Adipocyte (in vitro differentiated cells): ENCODE measurements at regions not wholly inside any gene's neighbourhood (a gene's known extent, or its start where the extent isn't known, plus 50 kb on each side); places are given as distances from the start of the nearest gene placed in this dataset.

Source experiments
- DNase-seq: peaks from one replicate; pipeline ENCODE4 v3.0.0-alpha.2; 2015; ENCODE audit warnings: low read depth
- H3K27me3 ChIP-seq: replicated peaks from 2 replicates; pipeline ENCODE4 v1.7.0; 2013; ENCODE audit warnings: mild to moderate bottlenecking, low read length, moderate library complexity; ENCODE audit not compliant: control insufficient read depth, insufficient read depth
- H3K36me3 ChIP-seq: 2 replicates; pipeline ENCODE4 v1.7.0; 2013; ENCODE audit warnings: low read length, mild to moderate bottlenecking, moderate library complexity; ENCODE audit not compliant: control insufficient read depth, insufficient read depth, severe bottlenecking
- H3K4me1 ChIP-seq: 2 replicates; pipeline ENCODE4 v1.7.0; 2013; ENCODE audit warnings: mild to moderate bottlenecking, low read length, moderate library complexity; ENCODE audit not compliant: control insufficient read depth, insufficient read depth
- H3K4me3 ChIP-seq: 2 replicates; pipeline ENCODE4 v1.7.0; 2013; ENCODE audit warnings: mild to moderate bottlenecking, low read length, moderate library complexity
- H3K9ac ChIP-seq: 2 replicates; pipeline ENCODE4 v1.7.0; 2013; ENCODE audit warnings: mild to moderate bottlenecking, low read length, moderate library complexity
- H3K9me3 ChIP-seq: 2 replicates; pipeline ENCODE4 v1.7.0; 2013; ENCODE audit warnings: mild to moderate bottlenecking, low read length, moderate library complexity; ENCODE audit not compliant: control insufficient read depth

- no peak for DNase-seq
- H3K4me1 ChIP-seq: no peaks in the 10 kb centered on the region
These were observed 1962.2 kb upstream of the WWC1 start for GRCh38 chr5:166329149-166329800.

GRCh38 chr5:166330036-166330435 lies 1961.4 kb upstream of the WWC1 start:
- H3K4me1 ChIP-seq: no peaks in the 10 kb centered on the region
- no peak overlapping the region for H3K4me3 ChIP-seq
- H3K36me3 ChIP-seq: no peaks in the 10 kb centered on the region
- no peaks in the 10 kb centered on the region for H3K27me3 ChIP-seq
- H3K9me3 ChIP-seq: no peaks in the 10 kb centered on the region
- no peak overlapping the region for H3K9ac ChIP-seq
- no peak for DNase-seq

More at GRCh38 chr5:166329149-166329800, 1962.2 kb upstream of the WWC1 start:
- Histone ChIP-seq H3K9me3 (no peaks in the 10 kb centered on the region), H3K27me3 (no peaks in the 10 kb centered on the region), H3K36me3 (no peaks in the 10 kb centered on the region), H3K4me3 (no peak overlapping the region), H3K9ac (no peak overlapping the region)

- Histone ChIP-seq H3K4me1 (no peaks in the 10 kb centered on the region), H3K4me3 (no peak overlapping the region), H3K36me3 (no peaks in the 10 kb centered on the region), H3K9me3 (peaks cover 2% of the 10 kb centered on the region), H3K27me3 (no peaks in the 10 kb centered on the region), H3K9ac (no peak overlapping the region)
- no peak for DNase-seq
These were observed 1959.9 kb upstream of the WWC1 start for GRCh38 chr5:166331521-166331920.

GRCh38 chr5:166338801-166339200 lies 1952.6 kb upstream of the WWC1 start:
- H3K9me3 ChIP-seq: peaks cover 2% of the 10 kb centered on the region
- H3K9ac ChIP-seq: no peak overlapping the region
- no peaks in the 10 kb centered on the region for H3K27me3 ChIP-seq
- H3K4me1 ChIP-seq: no peaks in the 10 kb centered on the region
- DNase-seq: no peak
- no peak overlapping the region for H3K4me3 ChIP-seq
- H3K36me3 ChIP-seq: no peaks in the 10 kb centered on the region

GRCh38 chr5:166340039-166340438 lies 1951.4 kb upstream of the WWC1 start:
- H3K4me1 ChIP-seq: no peaks in the 10 kb centered on the region
- H3K4me3 ChIP-seq: no peak overlapping the region
- H3K9ac ChIP-seq: no peak overlapping the region
- H3K36me3 ChIP-seq: no peaks in the 10 kb centered on the region
- H3K9me3 ChIP-seq: peaks cover 2% of the 10 kb centered on the region
- H3K27me3 ChIP-seq: no peaks in the 10 kb centered on the region
- no peak for DNase-seq

- no peak for DNase-seq
- no peaks in the 10 kb centered on the region for H3K4me1 ChIP-seq
- H3K27me3 ChIP-seq: no peaks in the 10 kb centered on the region
- H3K9me3 ChIP-seq: no peaks in the 10 kb centered on the region
- no peaks in the 10 kb centered on the region for H3K36me3 ChIP-seq
- no peak overlapping the region for H3K9ac ChIP-seq
- no peak overlapping the region for H3K4me3 ChIP-seq
These were observed 1949.6 kb upstream of the WWC1 start for GRCh38 chr5:166341740-166342337.

GRCh38 chr5:166342402-166342801 lies 1949.0 kb upstream of the WWC1 start:
- Histone ChIP-seq H3K36me3 (no peaks in the 10 kb centered on the region), H3K27me3 (no peaks in the 10 kb centered on the region), H3K4me3 (no peak overlapping the region), H3K9ac (no peak overlapping the region), H3K4me1 (no peaks in the 10 kb centered on the region), H3K9me3 (no peaks in the 10 kb centered on the region)
- DNase-seq: no peak

- Histone ChIP-seq H3K4me1 (no peaks in the 10 kb centered on the region), H3K27me3 (no peaks in the 10 kb centered on the region)
- no peak for DNase-seq
These were observed 1944.6 kb upstream of the WWC1 start for GRCh38 chr5:166346726-166347374.

GRCh38 chr5:166349046-166349445 lies 1942.4 kb upstream of the WWC1 start:
- Histone ChIP-seq H3K27me3 (no peaks in the 10 kb centered on the region), H3K9me3 (no peaks in the 10 kb centered on the region), H3K4me1 (no peaks in the 10 kb centered on the region), H3K36me3 (no peaks in the 10 kb centered on the region), H3K9ac (no peak overlapping the region), H3K4me3 (no peak overlapping the region)
- DNase-seq: no peak

More at GRCh38 chr5:166346726-166347374, 1944.6 kb upstream of the WWC1 start:
- Histone ChIP-seq H3K4me3 (no peak overlapping the region), H3K36me3 (no peaks in the 10 kb centered on the region), H3K9ac (no peak overlapping the region), H3K9me3 (no peaks in the 10 kb centered on the region)

- Histone ChIP-seq H3K36me3 (no peaks in the 10 kb centered on the region), H3K9me3 (no peaks in the 10 kb centered on the region), H3K9ac (no peak overlapping the region), H3K27me3 (no peaks in the 10 kb centered on the region), H3K4me1 (no peaks in the 10 kb centered on the region), H3K4me3 (no peak overlapping the region)
- DNase-seq: no peak
These were observed 1937.9 kb upstream of the WWC1 start for GRCh38 chr5:166353580-166353979.

GRCh38 chr5:166354332-166354731 lies 1937.1 kb upstream of the WWC1 start:
- Histone ChIP-seq H3K9ac (no peak overlapping the region), H3K27me3 (no peaks in the 10 kb centered on the region), H3K4me1 (no peaks in the 10 kb centered on the region), H3K4me3 (no peak overlapping the region), H3K36me3 (no peaks in the 10 kb centered on the region), H3K9me3 (no peaks in the 10 kb centered on the region)
- no peak for DNase-seq
